Esophagus muscularis mucosa (tissue), 4 donors: ENCODE measurements at regions not wholly inside any gene's neighbourhood (a gene's known extent, or its start where the extent isn't known, plus 50 kb on each side); places are given as distances from the start of the nearest gene placed in this dataset.

Experiments
- DNase-seq: peaks from one replicate; pipeline ENCODE4 v3.0.0-alpha.2; 2017; ENCODE audit errors: extremely low spot score
- H3K27ac ChIP-seq, 4 donors: fragments of 200-600 bp; sonication (generic); replicated peaks in 1 of 4; 1 replicate in 3 of 4; 2 replicates in 1 of 4; pipeline ENCODE4 v1.5.1; 2016 to 2019; ENCODE audit warnings: mild to moderate bottlenecking in 1 of 4
- H3K27me3 ChIP-seq, 4 donors: fragments of 200-600 bp; sonication (generic); one replicate each; pipeline versions ENCODE4 v1.5.1 to v1.6.0; 2016 to 2019
- H3K36me3 ChIP-seq, 4 donors: fragments of 200-600 bp; sonication (generic); one replicate each; pipeline ENCODE4 v1.5.1; 2016 to 2019
- H3K4me1 ChIP-seq, 4 donors: fragments of 200-600 bp; sonication (generic); one replicate each; pipeline ENCODE4 v1.5.1; 2016 to 2019
- H3K4me3 ChIP-seq, 4 donors: fragments of 200-600 bp; sonication (generic); 1 replicate in 2 of 4; 2 replicates in 2 of 4; pipeline ENCODE4 v1.5.1; 2016 to 2019; ENCODE audit warnings: mild to moderate bottlenecking in 4 of 4, moderate library complexity in 1 of 4
- H3K9me3 ChIP-seq, 4 donors: fragments of 200-600 bp; sonication (generic); 1 replicate in 3 of 4; 2 replicates in 1 of 4; pipeline ENCODE4 v1.5.1; 2016 to 2019
- EP300 ChIP-seq: sonication (generic); formaldehyde crosslinking; IDR thresholded peaks from one replicate; pipeline ENCODE4 v1.6.1; 2017; ENCODE audit warnings: antibody characterized with exemption
- POLR2A ChIP-seq: fragments of 450-650 bp; IDR thresholded peaks from one replicate; pipeline ENCODE4 v1.6.1; 2017; ENCODE audit warnings: antibody characterized with exemption, moderate library complexity, mild to moderate bottlenecking, low read depth
- POLR2AphosphoS5 ChIP-seq, 2 donors: sonication (generic); formaldehyde crosslinking; IDR thresholded peaks; one replicate each; pipeline ENCODE4 v1.6.1; 2017; ENCODE audit warnings: antibody characterized with exemption in 2 of 2
- WGBS: methylation state at CpG from one replicate; pipeline ENCODE4 v1.1.5; 2018; 5-methylcytosine and 5-hydroxymethylcytosine counted together
- intact Hi-C: fragments of 100-400 bp; cut with DNase I; formaldehyde crosslinking; loops from one replicate; pipeline ENCODE4 v1.15.1; 2023
- TF ChIP-seq, protein P1 (sequence below), 3 experiments: fragments of 200-600 bp in 2 of 3; fragments of 450-650 bp in 1 of 3; sonication (generic) in 2 of 3; IDR thresholded peaks; one replicate each; pipeline ENCODE4 v1.5.1; 2017 to 2019; ENCODE audit warnings: antibody characterized with exemption in 3 of 3, mild to moderate bottlenecking in 2 of 3, moderate library complexity in 1 of 3

GRCh38 chr1:37410105-37410504 is 64.3 kb upstream of the ZC3H12A start:
- intact Hi-C loops: no loop called here
- no peak overlapping the region for H3K27ac ChIP-seq
- H3K36me3 ChIP-seq: no peaks in the 10 kb centered on the region
- DNase-seq: no peak
- no peaks in the 10 kb centered on the region for H3K4me1 ChIP-seq
- TF ChIP-seq, protein P1, sequence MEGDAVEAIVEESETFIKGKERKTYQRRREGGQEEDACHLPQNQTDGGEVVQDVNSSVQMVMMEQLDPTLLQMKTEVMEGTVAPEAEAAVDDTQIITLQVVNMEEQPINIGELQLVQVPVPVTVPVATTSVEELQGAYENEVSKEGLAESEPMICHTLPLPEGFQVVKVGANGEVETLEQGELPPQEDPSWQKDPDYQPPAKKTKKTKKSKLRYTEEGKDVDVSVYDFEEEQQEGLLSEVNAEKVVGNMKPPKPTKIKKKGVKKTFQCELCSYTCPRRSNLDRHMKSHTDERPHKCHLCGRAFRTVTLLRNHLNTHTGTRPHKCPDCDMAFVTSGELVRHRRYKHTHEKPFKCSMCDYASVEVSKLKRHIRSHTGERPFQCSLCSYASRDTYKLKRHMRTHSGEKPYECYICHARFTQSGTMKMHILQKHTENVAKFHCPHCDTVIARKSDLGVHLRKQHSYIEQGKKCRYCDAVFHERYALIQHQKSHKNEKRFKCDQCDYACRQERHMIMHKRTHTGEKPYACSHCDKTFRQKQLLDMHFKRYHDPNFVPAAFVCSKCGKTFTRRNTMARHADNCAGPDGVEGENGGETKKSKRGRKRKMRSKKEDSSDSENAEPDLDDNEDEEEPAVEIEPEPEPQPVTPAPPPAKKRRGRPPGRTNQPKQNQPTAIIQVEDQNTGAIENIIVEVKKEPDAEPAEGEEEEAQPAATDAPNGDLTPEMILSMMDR (IDR thresholded peaks at IDR 0.05): no peak
- TF ChIP-seq POLR2AphosphoS5 (IDR thresholded peaks at IDR 0.05) (no peak), POLR2A (no peak), EP300 (no peak)
- no peak overlapping the region for H3K4me3 ChIP-seq
- WGBS: 26% methylated on average over 5 of the region's 7 CpGs
- no peaks in the 10 kb centered on the region for H3K9me3 ChIP-seq
- peaks cover 0 to 21% (median 0%) of the 10 kb centered on the region in 4 donors for H3K27me3 ChIP-seq

DNA sequence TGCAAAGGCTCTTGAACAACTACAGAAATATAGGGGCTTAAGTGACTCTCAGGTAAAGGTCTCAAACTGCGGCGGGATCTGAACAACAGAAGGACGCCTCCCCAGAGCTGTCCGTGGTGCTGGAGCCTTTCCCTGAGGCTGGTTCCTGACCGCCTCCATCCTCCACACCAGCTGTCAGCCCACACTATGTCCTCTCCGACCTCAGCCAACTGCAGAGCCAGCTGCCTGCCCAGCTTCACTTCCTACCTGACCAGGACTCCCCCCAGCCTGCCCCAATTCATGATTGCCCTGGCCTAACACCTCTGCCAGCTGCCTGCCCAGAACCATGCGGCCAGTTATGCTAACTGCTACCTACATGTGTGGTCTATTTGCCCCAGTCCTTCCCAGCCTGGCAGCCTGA is 63.6 kb upstream of the ZC3H12A start:
- WGBS: 15% methylated on average over 7 of the region's 7 CpGs
- peaks cover 0 to 3% (median 0%) of the 10 kb centered on the region in 4 donors for H3K9me3 ChIP-seq
- no peak for DNase-seq
- no peaks in the 10 kb centered on the region for H3K36me3 ChIP-seq
- TF ChIP-seq POLR2AphosphoS5 (IDR thresholded peaks at IDR 0.05): no peak
- no peak for TF ChIP-seq EP300
- TF ChIP-seq, protein P1 (IDR thresholded peaks at IDR 0.05): no peak
- no peak for TF ChIP-seq POLR2A
- peaks cover 0 to 21% (median 0%) of the 10 kb centered on the region in 4 donors for H3K27me3 ChIP-seq
- H3K27ac ChIP-seq: no peak overlapping the region
- no peaks in the 10 kb centered on the region for H3K4me1 ChIP-seq
- no peak overlapping the region for H3K4me3 ChIP-seq
- intact Hi-C loops: no loop called here

DNA sequence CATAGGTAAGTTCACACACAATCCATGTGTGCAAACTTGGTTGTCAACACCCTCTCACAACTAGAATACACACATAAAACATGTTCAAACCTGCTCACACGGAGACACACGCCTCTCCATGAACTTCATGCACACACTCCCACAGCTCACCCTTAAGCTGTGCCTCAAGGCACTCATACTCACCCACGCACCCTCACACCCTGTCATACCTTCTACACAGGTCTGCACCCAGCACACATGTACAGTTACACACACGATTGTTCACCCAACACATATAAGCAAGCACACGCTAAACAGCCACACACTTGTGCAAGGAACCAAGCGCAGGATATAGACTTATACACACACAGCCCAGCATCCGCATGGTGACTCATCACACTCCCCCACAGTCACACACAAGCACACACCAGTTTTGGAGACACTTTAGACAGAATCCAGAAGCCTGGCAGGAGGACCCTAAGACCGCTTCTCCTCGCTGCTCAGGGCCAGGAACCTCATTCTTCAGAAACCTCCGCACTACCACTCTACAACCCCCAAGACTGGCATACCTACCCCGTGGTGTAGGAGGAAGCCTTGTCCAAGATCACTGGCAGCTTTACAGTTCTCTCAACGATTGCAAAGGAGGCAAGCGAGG is 58.7 kb upstream of the ZC3H12A start:
- no peak for DNase-seq
- Histone ChIP-seq H3K27ac (no peak overlapping the region), H3K9me3 (peaks cover 0 to 3% (median 0%) of the 10 kb centered on the region in 4 donors), H3K36me3 (no peaks in the 10 kb centered on the region), H3K27me3 (peaks cover 0 to 16% (median 0%) of the 10 kb centered on the region in 4 donors), H3K4me3 (no peak overlapping the region), H3K4me1 (no peaks in the 10 kb centered on the region)
- intact Hi-C loops: no loop called here
- WGBS: 87% methylated on average over 10 of the region's 13 CpGs
- no peak for TF ChIP-seq EP300
- TF ChIP-seq POLR2AphosphoS5 (IDR thresholded peaks at IDR 0.05): no peak
- TF ChIP-seq POLR2A: no peak
- TF ChIP-seq, protein P1 (IDR thresholded peaks at IDR 0.05): no peak

DNA sequence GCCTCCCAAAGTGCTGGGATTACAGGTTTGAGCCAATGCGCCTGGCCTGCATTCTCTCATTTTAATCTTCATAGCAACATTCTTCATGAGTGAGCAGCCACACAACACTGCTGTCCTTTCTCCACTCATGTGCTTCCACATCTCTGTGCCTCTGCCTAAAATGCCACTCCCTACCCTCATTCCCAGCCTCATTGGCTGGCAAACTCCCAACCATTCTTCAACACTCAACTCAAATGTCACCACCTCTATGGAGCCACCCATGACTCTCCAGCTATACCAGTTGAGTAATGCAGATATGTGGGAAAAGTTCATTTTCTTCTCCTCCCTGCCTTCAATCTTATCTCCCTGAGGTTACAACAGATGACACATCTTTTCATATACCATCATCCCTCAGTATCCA is 53.9 kb upstream of the ZC3H12A start:
- no peaks in the 10 kb centered on the region for H3K4me1 ChIP-seq
- peaks cover 0 to 38% (median 0%) of the 10 kb centered on the region in 4 donors for H3K27me3 ChIP-seq
- intact Hi-C loops: no loop called here
- no peak for DNase-seq
- WGBS: 36% methylated on average over 1 of the region's 1 CpG
- no peak overlapping the region for H3K4me3 ChIP-seq
- no peaks in the 10 kb centered on the region for H3K36me3 ChIP-seq
- no peak for TF ChIP-seq EP300
- no peak overlapping the region for H3K27ac ChIP-seq
- H3K9me3 ChIP-seq: peaks cover 0 to 1% (median 0%) of the 10 kb centered on the region in 4 donors

GRCh38 chr1:37423810-37424209 is 50.6 kb upstream of the ZC3H12A start:
- Histone ChIP-seq H3K4me3 (no peak overlapping the region), H3K27ac (no peak overlapping the region), H3K36me3 (no peaks in the 10 kb centered on the region), H3K27me3 (peaks cover 0 to 54% (median 0%) of the 10 kb centered on the region in 4 donors), H3K4me1 (no peaks in the 10 kb centered on the region), H3K9me3 (no peaks in the 10 kb centered on the region)
- 86% methylated on average over 9 of the region's 9 CpGs for WGBS
- intact Hi-C loops: no loop called here
- no peak for DNase-seq
- TF ChIP-seq EP300 (no peak), POLR2AphosphoS5 (IDR thresholded peaks at IDR 0.05) (no peak), POLR2A (no peak)
- TF ChIP-seq, protein P1 (IDR thresholded peaks at IDR 0.05): no peak
